ENCODE measurements at regions not wholly inside any gene's neighbourhood (a gene's known extent, or its start where the extent isn't known, plus 50 kb on each side); places are given as distances from the start of the nearest gene placed in this dataset.

GRCh38 chr3:116947148-116947547 lies 237.6 kb downstream of the TUSC7 start:
- Histone ChIP-seq H3K4me1 (replicated peaks; ENCODE audit: insufficient read depth) (no peaks in the 10 kb centered on the region), H3K79me2 (ENCODE audit: low read depth) (no peaks in the 10 kb centered on the region), H3F3A (ENCODE audit: insufficient read depth, low read depth) (no peaks in the 10 kb centered on the region), H3K4me2 (no peak overlapping the region), H3K9me3 (ENCODE audit: insufficient read depth, low read depth) (no peaks in the 10 kb centered on the region), H2AFZ (no peak overlapping the region), H3K27me3 (ENCODE audit: insufficient read depth, low read depth) (no peaks in the 10 kb centered on the region), H3K4me3 (no peak overlapping the region), H4K20me1 (ENCODE audit: insufficient read depth) (peaks cover 4% of the 10 kb centered on the region; the same call in 1 of the 2 replicates), H3K27ac (no peak overlapping the region), H3K9me2 (ENCODE audit: insufficient read depth) (no peaks in the 10 kb centered on the region), H3K36me3 (ENCODE audit: low read depth) (no peaks in the 10 kb centered on the region)
- TF ChIP-seq EZH2 (IDR thresholded peaks at IDR 0.05; ENCODE audit: low read depth) (no peak), CTCF (conservative IDR thresholded peaks at IDR 0.05) (no peak)
- CTCF ChIA-PET: no interaction called here
- BruUV-seq (replicated peaks): no TSS peak
- DNase-seq: no peak
- POLR2A ChIA-PET (ENCODE audit: unreplicated experiment): no interaction called here
- intact Hi-C loops (cut with micrococcal nuclease; ENCODE audit: unreplicated experiment): no loop called here

GRCh38 chr3:116947809-116948208 lies 238.2 kb downstream of the TUSC7 start:
- H4K20me1 ChIP-seq (ENCODE audit: insufficient read depth): peaks cover 4% of the 10 kb centered on the region; the same call in 1 of the 2 replicates
- POLR2A ChIA-PET (ENCODE audit: unreplicated experiment): no interaction called here

GRCh38 chr3:116950301-116951055 lies 240.9 kb downstream of the TUSC7 start:
- ChIA-PET CTCF (no interaction called here), POLR2A (ENCODE audit: unreplicated experiment) (no interaction called here)
- Histone ChIP-seq H4K20me1 (ENCODE audit: insufficient read depth) (peaks cover 4% of the 10 kb centered on the region; the same call in 1 of the 2 replicates), H3F3A (ENCODE audit: insufficient read depth, low read depth) (no peaks in the 10 kb centered on the region), H3K4me3 (no peak overlapping the region), H2AFZ (no peak overlapping the region), H3K79me2 (ENCODE audit: low read depth) (no peaks in the 10 kb centered on the region), H3K27me3 (ENCODE audit: insufficient read depth, low read depth) (no peaks in the 10 kb centered on the region), H3K9me3 (ENCODE audit: insufficient read depth, low read depth) (no peaks in the 10 kb centered on the region), H3K9me2 (ENCODE audit: insufficient read depth) (no peaks in the 10 kb centered on the region), H3K4me2 (no peak overlapping the region), H3K36me3 (ENCODE audit: low read depth) (no peaks in the 10 kb centered on the region), H3K4me1 (replicated peaks; ENCODE audit: insufficient read depth) (no peaks in the 10 kb centered on the region), H3K27ac (no peak overlapping the region)
- intact Hi-C loops (cut with micrococcal nuclease; ENCODE audit: unreplicated experiment): no loop called here
- no peak for DNase-seq
- TF ChIP-seq CTCF (conservative IDR thresholded peaks at IDR 0.05): no peak
- TF ChIP-seq EZH2 (IDR thresholded peaks at IDR 0.05; ENCODE audit: low read depth): no peak
- BruUV-seq (replicated peaks): no TSS peak

More at GRCh38 chr3:116947809-116948208, 238.2 kb downstream of the TUSC7 start:
- no peaks in the 10 kb centered on the region for H3F3A ChIP-seq (ENCODE audit: insufficient read depth, low read depth)
- H3K27me3 ChIP-seq (ENCODE audit: insufficient read depth, low read depth): no peaks in the 10 kb centered on the region
- no peaks in the 10 kb centered on the region for H3K4me1 ChIP-seq (replicated peaks; ENCODE audit: insufficient read depth)
- no TSS peak for BruUV-seq (replicated peaks)
- H3K4me2 ChIP-seq: no peak overlapping the region
- TF ChIP-seq CTCF (conservative IDR thresholded peaks at IDR 0.05): no peak
- no peak for TF ChIP-seq EZH2 (IDR thresholded peaks at IDR 0.05; ENCODE audit: low read depth)
- H3K79me2 ChIP-seq (ENCODE audit: low read depth): no peaks in the 10 kb centered on the region
- H3K4me3 ChIP-seq: no peak overlapping the region
- no peak overlapping the region for H3K27ac ChIP-seq
- no peaks in the 10 kb centered on the region for H3K9me2 ChIP-seq (ENCODE audit: insufficient read depth)
- H3K9me3 ChIP-seq (ENCODE audit: insufficient read depth, low read depth): no peaks in the 10 kb centered on the region
- intact Hi-C loops (cut with micrococcal nuclease; ENCODE audit: unreplicated experiment): no loop called here
- CTCF ChIA-PET: no interaction called here
- no peak for DNase-seq
- no peak overlapping the region for H2AFZ ChIP-seq
- no peaks in the 10 kb centered on the region for H3K36me3 ChIP-seq (ENCODE audit: low read depth)

All from PC-9 (cell line).